ENCODE measurements at regions not wholly inside any gene's neighbourhood (a gene's known extent, or its start where the extent isn't known, plus 50 kb on each side); places are given as distances from the start of the nearest gene placed in this dataset.

DNA sequence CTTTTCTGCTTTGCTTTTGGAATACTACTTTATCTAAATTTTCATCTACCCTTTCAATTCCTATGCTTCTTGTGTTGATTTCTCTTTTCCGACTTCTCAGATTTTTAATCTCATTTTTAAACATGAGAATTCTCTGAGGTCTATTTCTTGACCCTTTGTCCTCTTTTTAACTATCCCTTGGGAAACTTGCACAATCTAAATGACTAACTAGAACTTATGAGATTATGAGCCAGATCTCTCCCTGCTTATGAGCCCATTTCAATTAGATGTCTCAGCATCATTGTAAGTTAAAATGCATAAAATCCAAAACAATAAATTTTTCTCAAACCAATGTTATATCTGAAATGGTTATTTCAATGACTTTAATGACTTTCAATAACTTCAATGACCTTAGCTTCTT, 296.9 kb upstream of the AGTR1 start:
- TF ChIP-seq POLR2A (IDR thresholded peaks at IDR 0.05; ENCODE audit: low read depth, low read length) (no peak), RFX5 (IDR thresholded peaks at IDR 0.05; ENCODE audit: low read depth, low read length) (no peak), MXI1 (IDR thresholded peaks at IDR 0.05; ENCODE audit: borderline replicate concordance, low read depth, low read length) (no peak), RAD21 (IDR thresholded peaks at IDR 0.05; ENCODE audit: low read length) (no peak), MAFK (IDR thresholded peaks at IDR 0.05; ENCODE audit: low read depth, low read length) (no peak), FOS (IDR thresholded peaks at IDR 0.05; ENCODE audit: low read depth, low read length) (no peak), ELK1 (IDR thresholded peaks at IDR 0.05; ENCODE audit: borderline replicate concordance, low read depth, low read length) (no peak), CEBPB (IDR thresholded peaks at IDR 0.05; ENCODE audit: low read depth, low read length) (no peak), SMC3 (IDR thresholded peaks at IDR 0.05; ENCODE audit: low read depth, low read length) (no peak)
- TF ChIP-seq, protein P1, sequence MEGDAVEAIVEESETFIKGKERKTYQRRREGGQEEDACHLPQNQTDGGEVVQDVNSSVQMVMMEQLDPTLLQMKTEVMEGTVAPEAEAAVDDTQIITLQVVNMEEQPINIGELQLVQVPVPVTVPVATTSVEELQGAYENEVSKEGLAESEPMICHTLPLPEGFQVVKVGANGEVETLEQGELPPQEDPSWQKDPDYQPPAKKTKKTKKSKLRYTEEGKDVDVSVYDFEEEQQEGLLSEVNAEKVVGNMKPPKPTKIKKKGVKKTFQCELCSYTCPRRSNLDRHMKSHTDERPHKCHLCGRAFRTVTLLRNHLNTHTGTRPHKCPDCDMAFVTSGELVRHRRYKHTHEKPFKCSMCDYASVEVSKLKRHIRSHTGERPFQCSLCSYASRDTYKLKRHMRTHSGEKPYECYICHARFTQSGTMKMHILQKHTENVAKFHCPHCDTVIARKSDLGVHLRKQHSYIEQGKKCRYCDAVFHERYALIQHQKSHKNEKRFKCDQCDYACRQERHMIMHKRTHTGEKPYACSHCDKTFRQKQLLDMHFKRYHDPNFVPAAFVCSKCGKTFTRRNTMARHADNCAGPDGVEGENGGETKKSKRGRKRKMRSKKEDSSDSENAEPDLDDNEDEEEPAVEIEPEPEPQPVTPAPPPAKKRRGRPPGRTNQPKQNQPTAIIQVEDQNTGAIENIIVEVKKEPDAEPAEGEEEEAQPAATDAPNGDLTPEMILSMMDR (conservative IDR thresholded peaks at IDR 0.05; ENCODE audit: low read depth, low read length) = no peak
- TF ChIP-seq, protein P2, sequence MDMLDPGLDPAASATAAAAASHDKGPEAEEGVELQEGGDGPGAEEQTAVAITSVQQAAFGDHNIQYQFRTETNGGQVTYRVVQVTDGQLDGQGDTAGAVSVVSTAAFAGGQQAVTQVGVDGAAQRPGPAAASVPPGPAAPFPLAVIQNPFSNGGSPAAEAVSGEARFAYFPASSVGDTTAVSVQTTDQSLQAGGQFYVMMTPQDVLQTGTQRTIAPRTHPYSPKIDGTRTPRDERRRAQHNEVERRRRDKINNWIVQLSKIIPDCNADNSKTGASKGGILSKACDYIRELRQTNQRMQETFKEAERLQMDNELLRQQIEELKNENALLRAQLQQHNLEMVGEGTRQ (IDR thresholded peaks at IDR 0.05; ENCODE audit: low read depth, low read length) = no peak

Data from IMR-90 (cell line).